ENCODE measurements at regions not wholly inside any gene's neighbourhood (a gene's known extent, or its start where the extent isn't known, plus 50 kb on each side); places are given as distances from the start of the nearest gene placed in this dataset.

DNA sequence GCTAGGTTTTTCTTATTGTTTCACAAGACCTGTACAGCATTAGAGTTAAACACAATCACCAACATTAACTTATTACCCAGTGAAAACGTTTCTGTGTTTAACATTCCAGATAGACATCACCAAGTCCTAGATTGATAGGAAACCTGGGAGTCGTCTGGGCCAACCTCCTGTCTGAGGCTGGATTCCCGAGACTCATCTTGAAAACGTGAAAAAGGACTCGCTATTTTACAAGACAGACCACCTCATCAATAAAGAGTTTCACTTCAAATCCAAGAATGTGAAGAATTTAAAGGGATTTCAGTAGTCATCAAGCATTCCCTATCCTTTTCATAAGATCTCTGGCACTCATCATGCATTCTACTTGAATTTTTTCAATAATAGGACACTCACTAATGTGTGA is 626.6 kb downstream of the MCTP2 start:
- TF ChIP-seq, protein P1, sequence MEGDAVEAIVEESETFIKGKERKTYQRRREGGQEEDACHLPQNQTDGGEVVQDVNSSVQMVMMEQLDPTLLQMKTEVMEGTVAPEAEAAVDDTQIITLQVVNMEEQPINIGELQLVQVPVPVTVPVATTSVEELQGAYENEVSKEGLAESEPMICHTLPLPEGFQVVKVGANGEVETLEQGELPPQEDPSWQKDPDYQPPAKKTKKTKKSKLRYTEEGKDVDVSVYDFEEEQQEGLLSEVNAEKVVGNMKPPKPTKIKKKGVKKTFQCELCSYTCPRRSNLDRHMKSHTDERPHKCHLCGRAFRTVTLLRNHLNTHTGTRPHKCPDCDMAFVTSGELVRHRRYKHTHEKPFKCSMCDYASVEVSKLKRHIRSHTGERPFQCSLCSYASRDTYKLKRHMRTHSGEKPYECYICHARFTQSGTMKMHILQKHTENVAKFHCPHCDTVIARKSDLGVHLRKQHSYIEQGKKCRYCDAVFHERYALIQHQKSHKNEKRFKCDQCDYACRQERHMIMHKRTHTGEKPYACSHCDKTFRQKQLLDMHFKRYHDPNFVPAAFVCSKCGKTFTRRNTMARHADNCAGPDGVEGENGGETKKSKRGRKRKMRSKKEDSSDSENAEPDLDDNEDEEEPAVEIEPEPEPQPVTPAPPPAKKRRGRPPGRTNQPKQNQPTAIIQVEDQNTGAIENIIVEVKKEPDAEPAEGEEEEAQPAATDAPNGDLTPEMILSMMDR (IDR thresholded peaks at IDR 0.05): no peak
- no peak for TF ChIP-seq ZFX (IDR thresholded peaks at IDR 0.05; ENCODE audit: borderline replicate concordance)

All from 22Rv1 (cell line).